NCI-H146 treated with DMSO at 0.1 percent for 48 hours (cell line): ENCODE measurements at regions not wholly inside any gene's neighbourhood (a gene's known extent, or its start where the extent isn't known, plus 50 kb on each side); places are given as distances from the start of the nearest gene placed in this dataset.

Source experiments
- DNase-seq: peaks from one replicate; lab custom pipeline; 2025; ENCODE audit not compliant: unreplicated experiment; lab: John Stamatoyannopoulos, UW

DNA sequence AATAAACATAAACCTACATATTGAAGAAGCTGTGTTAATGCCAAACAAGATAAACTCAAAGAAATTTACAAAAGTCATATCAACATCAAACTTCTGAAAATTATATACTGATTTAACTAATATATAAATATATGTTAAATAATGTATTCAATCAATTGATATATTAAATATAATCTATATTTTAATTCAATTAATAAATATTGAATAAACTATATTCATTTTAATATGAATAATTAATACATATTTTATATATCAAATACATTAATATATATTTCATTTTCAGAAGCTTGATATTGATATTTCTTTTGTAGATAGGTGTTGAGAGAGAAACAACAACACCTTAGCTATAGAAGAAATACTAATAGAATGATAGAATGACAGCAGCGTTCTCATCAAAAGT is 768.1 kb downstream of the MECOM start:
- DNase-seq = no peak

DNA sequence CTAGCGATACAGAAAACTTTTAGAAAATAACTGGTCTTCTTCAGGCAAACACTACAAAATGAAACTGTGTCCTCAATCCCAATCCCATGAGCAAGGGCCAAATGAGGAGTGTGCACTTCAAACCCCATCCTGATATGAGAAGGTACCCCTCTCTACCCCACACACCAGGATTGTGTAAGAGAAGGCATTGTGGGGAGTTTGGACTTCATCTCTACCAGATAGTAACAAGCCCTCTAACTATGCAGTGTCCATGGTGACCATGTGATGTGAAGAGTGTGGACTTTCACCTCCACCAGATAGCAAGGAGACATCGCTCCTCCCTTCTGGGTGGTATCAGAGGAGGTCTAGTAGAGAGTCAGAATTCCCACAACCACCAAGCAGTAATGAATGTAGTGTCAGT is 769.3 kb downstream of the MECOM start:
- no peak for DNase-seq

DNA sequence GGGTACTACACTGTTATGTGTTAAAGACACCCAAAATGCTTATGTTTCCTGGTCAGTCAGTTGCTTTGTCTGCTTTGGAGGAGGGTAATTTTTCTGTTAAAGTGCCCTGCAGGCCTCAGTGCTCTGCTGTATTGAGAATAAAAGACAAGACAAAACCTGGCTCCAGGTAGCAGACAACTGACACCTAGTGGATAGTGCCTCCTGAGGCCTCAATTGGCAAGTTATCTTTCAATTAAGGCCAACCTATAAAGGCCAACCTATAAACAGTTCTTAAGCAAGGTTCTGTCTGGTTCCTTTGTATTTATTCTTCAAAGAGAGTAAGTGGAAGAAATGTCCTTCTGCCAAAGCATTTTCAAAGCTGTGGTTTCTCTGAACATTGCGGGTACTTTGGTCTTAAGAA is 773.8 kb downstream of the MECOM start:
- DNase-seq = no peak

DNA sequence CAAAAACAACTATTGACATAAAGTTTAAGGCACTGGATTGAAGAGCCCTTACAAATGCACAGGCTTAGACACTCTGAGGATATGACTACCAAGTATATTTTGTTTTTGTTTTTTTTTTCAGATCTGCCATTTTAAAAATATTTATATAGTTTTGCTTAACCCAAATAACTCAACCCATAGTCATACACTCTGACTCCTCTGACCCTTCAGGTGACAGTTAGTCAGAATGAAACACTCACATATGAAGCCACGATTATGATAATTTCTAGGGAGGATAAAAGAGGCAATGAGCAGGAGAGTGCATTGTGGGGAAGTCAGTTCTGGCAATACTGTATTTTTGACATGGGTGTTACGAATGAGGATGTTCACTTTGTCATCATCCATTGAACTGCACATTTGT is 774.7 kb downstream of the MECOM start:
- DNase-seq = no peak

DNA sequence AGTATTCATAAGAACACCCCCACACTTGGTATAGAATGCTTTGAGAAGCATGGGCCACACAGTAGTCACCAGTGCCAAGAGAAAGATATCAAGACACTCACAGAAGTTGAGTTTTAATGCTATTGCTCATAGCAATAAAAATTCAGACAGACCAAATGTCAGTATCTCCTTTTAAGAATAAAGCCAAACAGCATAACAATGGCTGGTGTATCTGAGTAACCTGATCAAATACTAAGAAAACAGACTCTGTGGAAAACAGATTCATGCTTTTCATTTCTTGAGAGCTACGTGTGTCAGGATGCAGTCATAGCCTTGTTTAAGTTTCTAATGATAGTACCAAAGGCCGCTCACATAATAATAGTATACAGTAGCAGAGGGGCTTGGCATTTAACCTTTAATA is 778.5 kb downstream of the MECOM start:
- no peak for DNase-seq

DNA sequence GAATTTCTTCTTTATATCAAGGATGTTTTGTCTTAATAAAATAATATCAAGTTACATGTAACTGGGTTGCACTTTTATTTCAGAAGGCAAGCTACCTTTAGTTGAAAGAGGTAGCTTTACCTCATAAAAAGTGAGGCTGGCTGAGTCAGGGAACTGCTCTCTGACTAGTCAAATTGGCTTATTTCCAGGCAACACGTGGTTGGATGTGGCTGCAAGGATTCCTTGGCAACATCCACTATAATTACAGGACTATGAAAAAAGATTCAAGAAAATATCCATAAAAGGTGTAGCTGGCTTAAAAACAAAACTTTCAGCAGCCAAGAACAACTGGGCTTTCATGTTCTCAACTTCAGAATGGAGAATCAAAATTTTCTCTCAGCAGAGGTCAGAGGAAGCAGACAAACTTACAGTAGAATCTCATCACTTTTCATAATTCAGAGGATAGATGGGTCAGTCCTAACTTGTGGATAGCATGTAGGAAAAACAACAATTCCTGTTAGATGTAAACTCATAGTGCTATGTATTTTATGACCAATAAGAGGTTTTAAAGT is 779.1 kb downstream of the MECOM start:
- DNase-seq = no peak

DNA sequence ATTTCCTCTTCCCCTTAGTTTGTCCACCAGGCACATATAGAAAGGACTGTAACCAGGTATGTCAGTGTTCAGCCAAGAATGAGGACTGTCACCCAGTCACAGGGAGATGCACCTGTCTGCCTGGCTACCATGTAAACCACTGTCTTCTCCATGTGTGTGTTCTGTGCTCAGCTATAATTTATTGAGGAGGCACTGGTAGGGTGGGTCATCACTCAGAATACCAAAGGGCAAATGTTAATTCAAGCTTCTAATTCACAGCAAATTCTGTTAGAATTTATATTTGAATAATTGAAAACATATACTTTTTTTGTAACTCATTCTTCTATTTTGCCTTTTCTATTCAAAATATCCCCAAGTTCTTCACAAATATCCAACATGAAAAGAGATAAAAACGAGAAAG is 780.4 kb downstream of the MECOM start:
- DNase-seq = peak; percentile 28

DNA sequence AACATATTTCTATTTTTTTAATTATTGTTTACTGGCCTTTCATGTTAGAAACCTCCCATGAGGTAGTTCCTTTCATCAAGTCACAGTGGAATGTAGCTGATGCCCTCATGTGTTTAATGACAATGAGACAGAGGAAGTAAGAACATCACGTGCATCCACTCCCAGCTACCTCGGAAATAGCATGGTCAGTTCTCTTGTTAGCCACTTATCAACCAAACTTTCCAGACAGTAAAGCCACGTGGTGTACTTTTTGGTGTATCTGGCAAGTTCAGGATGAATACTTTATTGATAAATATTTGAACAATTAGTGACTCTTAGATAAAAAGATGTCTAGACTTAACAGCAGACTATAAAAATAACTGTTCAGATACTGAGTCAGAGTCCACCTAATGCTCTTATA is 781.7 kb downstream of the MECOM start:
- DNase-seq = no peak

DNA sequence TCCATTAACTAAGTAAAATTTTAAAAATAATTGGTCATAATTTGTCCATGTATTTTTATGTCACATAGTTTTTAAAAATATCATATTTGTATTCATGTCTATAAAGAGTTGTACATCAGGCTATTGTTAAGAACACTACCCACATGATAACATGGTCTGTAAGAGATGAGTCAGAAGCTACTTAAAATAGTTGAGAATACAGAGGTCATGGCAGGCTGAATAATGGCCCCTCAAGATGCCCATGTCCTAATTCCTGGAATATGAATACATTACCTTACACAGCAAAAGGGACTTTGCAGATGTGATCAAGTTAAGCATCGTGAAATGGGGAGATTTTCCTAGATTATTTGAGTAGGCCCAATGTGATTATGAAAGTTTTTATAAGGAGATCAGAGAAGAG is 782.9 kb upstream of the GOLIM4 start:
- DNase-seq = no peak

DNA sequence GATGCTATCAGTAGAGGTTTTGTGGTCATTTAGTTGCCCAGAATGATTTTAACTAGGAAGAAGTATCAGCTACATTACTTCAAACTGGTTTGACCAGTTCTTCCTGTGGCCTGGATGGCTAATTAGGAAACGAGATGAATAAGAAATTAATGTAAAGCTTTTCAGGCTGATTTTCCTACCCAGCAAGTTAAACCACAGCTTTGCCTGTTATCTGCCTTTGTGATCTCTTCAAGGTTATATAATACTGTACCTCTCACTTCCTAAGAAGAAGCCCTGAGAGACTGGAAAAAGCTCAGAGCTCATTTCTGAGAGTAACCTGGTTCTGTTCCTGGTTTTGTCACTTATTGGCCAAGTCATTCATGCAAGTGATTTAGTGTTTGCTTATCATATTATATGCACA is 782.2 kb upstream of the GOLIM4 start:
- peak; percentile 60 for DNase-seq

DNA sequence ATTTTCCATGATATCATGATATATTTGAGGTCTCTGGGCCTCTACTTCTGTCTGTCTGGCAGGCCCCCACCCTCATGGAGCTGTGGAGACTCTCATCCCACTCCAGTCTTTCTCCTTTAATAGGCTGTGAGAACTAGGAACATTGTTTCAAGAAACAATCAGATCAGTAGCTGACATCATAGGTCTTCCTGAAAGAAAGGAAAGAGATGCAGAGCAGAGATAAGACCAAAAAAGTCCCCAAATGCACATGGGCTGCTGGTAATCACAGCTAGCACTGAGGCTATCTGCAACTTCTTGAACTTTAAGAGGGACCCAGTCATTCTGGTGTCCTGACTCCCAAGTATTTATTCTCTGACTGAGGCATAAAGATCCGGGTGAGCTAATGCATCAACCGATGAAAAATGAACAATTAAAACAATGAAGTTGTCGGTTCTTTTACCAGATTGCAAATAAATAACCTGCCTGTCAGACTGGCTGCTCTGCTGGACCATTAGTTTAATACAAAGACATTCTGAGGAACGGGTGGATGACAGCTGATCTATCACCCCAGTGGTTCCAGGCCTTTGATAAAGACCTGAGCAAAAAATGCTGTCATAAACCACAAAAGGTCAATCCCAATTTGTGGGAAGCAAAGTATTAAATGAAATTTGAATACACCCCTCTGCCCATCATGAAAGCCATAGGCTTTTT is 780.8 kb upstream of the GOLIM4 start:
- no peak for DNase-seq

DNA sequence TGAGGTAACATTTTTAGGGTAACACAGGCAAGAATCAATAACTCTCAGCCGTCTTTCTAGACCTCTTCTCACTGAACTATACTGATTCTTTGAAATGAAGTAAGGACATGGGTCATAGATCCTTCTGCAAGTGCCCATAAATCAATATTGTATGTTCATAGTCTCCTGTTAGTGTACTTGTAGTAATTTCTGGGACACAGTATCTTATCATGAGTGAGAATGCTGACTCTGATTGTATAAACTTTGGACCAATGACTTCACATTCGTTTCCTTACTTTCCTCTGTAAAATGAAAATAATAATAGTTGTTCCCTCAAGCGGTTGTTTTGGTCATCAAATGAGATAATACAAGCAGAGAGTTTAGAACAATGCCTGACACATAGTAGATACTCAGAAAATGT is 777.1 kb upstream of the GOLIM4 start:
- no peak for DNase-seq

DNA sequence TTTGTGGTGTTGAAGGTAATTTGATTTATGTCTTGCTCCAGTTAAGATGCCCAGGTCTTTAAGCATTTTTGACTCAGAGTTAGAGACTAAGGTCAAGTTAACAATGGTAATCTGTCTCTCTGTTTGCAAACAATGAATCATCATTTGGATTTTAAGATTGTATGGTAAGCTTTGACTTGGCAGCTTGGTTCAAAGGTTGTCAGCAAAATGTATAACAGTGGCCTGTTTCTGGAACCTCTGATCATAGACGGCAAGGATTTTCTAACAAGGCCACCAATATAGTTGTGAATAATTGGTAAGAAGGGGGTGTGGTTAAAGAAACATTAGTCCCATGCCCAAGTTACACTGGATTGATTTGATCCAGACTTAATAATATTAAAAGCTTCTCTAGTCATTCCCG is 775.2 kb upstream of the GOLIM4 start:
- DNase-seq = no peak

DNA sequence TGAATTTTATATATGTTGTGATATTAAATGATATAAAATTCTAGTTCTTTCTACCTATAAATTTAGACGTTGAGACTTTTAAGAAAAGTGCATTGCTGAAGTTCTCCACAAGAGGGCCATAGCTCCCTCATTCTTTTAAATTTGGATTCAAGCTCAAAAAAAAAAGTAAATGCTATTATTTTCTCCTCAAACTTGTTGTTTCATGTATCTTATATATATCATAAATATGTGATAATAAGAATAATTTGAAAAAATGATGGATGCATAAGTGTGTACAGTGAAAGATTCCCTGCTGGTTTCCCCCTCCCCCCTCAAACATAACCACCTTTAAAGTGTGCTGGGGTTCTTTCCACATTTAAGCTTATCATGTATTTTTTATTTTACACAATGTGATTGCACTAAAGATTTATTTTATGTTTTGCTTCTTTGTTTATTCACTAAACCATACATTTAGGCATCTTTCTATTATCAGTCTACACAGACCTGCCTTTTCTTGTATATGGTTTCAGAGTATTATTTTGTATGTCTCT is 769.4 kb upstream of the GOLIM4 start:
- peak; percentile 42 for DNase-seq

DNA sequence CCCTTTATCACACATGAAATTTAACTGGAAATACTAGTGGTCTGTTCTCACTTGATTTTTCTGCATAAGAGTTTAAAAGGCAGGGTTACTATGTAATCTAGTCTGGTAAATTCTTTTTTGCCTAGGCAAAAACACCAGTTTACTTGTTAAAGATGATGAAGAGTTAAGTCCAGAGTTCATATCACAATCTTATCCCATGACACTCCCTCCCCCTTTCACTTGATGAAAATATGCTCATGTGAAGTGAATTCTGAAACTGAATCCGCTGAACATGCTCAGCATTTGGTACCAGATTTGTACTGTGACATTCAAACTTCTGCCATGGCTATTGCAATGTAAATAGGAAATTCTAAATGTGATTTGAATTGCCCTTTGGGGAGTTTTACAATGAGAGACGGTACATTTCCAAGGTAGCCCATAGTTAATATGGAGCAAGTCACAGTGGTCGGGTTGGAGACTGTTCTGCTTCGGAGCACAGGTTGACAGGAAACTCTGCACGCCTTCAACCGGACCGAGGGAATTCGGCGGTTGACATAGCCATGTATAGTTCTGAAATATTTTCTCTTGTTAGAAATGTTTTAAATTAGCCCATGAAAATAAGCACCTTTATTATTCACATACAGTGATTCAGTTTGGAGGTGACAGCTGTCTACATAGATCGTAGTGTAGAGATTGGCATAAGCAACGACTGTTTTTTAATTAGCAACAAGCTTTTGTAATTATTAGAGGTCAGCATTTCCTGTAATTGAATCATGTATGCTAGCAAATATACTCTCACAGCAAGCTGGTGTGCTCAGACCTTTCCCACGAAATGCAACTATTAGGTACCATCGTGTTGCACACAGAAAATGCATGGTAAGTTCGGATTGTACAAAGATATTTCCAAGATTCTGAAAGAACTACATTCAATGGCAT is 768.6 kb upstream of the GOLIM4 start:
- no peak for DNase-seq

DNA sequence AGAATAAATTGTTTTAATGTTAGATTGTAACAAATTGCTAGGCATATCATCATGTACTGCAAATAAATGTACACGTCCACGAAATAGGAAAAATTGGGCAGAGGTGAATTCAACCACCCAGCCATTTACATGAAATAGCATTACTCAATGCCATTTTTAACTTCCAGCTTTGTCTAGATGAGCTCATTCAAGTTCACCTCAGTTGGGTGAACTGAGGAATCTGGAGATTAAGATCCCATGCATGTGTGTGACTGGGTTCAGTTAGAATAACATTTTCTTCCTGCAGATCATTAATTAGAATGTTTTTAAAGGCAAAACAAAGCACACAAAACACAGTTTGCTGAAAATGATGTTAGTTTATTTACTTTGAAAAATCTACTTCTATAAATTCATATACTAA is 767.8 kb upstream of the GOLIM4 start:
- no peak for DNase-seq

DNA sequence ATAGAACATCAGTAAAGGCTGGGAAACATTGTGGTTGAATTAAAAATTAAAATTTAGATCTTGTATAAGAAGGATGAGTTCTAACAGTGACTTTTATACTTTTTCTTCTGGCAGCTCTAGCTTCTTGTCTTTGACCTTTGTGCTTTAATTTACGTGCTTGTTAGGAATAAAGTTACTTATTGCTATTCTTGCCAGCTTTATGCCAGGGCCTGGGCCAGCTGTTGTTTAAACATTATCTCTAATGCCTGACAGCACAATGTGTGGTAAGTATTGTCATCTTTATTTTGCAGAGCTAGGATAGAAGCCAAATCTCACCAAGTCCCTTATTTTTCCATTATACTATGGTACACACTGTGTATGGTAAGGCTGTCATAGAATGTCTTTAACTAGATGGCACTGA is 766.7 kb upstream of the GOLIM4 start:
- DNase-seq = no peak

DNA sequence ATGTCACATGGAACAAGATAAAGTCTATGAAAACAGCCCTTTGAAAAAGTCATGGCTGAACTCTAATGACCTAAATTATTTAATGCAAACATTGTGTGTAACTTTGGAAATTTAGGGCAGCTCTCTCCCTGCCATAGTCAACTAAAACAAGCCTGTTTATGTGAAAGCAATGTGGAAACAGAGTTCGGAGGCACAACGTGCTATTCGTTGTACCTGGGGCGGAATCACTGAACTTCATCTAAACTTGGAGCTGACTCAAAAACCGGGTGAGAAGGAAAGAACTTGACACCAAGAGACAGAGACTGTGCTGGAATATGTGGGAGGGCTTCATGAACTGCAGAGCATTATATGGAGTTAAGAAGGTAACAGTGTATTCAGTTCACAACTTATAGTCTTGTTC is 764.9 kb upstream of the GOLIM4 start:
- DNase-seq = no peak

DNA sequence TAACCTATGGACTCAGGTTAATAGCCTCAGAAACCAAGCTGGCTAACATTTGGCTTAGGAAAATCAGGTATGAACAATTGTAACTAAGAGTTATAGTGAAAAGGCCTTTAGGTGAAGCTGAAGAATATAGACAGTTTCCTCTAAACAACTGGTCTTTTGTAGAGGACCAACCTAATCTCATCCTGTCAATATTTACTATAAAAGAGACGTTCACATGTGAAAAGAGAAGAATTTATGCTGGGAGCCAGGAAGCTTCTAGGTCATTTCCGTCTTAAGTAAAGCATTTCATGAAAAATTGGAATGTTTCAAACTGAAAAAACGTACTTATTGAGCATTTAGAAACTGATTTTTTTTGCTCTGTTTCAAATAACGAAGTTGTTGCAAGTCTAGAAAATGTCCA is 764.3 kb upstream of the GOLIM4 start:
- no peak for DNase-seq

DNA sequence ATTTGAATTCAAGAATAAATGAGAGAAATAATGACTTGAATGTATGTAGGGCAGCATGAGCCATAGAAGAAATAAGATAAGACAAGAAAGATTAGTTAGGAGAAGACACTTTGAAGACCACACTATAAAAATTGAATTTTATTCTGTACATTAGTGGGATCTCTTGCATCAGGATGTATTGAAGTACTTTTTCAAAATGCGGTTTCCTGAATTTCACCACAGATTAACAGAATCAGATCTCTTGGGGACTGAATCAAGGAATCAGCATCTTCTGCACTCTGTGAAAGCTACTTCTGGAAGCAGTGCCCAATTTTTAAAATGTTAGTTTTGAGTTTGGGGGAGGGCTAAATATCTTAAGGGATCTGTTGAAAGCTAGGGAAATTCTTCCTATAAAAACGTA is 763.9 kb upstream of the GOLIM4 start:
- no peak for DNase-seq

DNA sequence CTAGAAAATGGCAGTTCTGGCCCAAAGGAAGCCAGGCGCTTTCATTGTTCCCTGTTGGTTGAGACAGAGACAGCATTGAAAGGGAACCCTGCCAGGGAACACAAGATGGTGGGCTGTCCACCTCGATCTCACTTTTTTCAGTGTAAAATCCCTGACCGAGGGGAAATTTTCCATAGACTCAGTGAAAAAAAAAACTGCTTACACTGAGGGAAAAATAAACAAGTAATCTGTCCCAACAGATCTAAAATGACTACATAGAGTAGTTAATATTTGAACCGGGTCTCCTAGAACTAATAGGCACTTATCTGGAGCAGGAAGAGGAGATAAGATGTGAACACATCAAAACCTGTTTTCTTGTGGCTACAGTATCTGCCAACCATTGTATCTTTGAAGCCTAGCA is 763.4 kb upstream of the GOLIM4 start:
- DNase-seq = no peak

DNA sequence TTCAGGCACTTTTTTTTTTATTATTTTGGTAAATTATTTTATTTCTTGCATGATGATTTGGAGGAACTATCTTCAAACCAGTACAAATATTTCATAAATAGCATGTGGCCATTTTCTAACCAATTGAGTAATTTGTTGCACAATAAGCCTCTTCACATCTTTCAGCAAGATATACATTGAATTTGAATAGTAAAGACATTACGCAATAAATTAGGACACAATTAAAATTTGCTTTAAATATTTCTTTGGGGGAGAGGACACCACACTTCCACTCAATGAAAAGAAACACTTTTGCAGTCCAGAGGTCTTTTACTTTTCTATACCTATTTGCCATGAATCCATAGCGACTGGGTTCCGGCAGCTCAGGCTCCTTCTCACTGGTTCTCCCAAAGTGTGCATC is 762.6 kb upstream of the GOLIM4 start:
- no peak for DNase-seq
